Ovary (tissue), 7 donors: ENCODE measurements at regions not wholly inside any gene's neighbourhood (a gene's known extent, or its start where the extent isn't known, plus 50 kb on each side); places are given as distances from the start of the nearest gene placed in this dataset.

ENCODE experiments used
- DNase-seq, 5 donors: peaks; one replicate each; pipeline ENCODE4 v3.0.0-alpha.2; 2019 to 2020
- H3K27ac ChIP-seq, 2 donors: fragments of 200-600 bp; one replicate each; pipeline versions ENCODE4 v1.5.1 to v1.8.0; 2019 to 2022
- H3K27me3 ChIP-seq: fragments of 200-600 bp; one replicate; pipeline ENCODE4 v1.8.0; 2022
- H3K36me3 ChIP-seq: fragments of 200-600 bp; sonication (generic); one replicate; pipeline ENCODE4 v1.5.1; 2019
- H3K4me1 ChIP-seq: one replicate; pipeline ENCODE4 v1.8.1; 2013; ENCODE audit warnings: mild to moderate bottlenecking, moderate library complexity; ENCODE audit not compliant: insufficient read depth
- H3K4me3 ChIP-seq: fragments of 200-600 bp; sonication (generic); one replicate; pipeline ENCODE4 v1.5.1; 2017
- H3K9me3 ChIP-seq, 2 donors: fragments of 200-600 bp in 1 of 2; sonication (generic) in 1 of 2; one replicate each; pipeline versions ENCODE4 v1.5.1 to v1.8.1; 2013 to 2019; ENCODE audit warnings: mild to moderate bottlenecking in 1 of 2, moderate library complexity in 1 of 2
- EP300 ChIP-seq: sonication (generic); formaldehyde crosslinking; IDR thresholded peaks from one replicate; pipeline ENCODE4 v1.6.1; 2017; ENCODE audit warnings: antibody characterized with exemption
- POLR2A ChIP-seq: fragments of 450-650 bp; IDR thresholded peaks from one replicate; pipeline ENCODE4 v1.6.1; 2017; ENCODE audit warnings: antibody characterized with exemption, mild to moderate bottlenecking, moderate library complexity
- WGBS, 3 donors: extraction: QIAGEN DNeasy Blood & Tissue Kit in 1 of 3; methylation state at CpG; one replicate each; pipeline versions ENCODE4 v1.1.5 to v1.1.7; 2013 to 2017; 5-methylcytosine and 5-hydroxymethylcytosine counted together
- intact Hi-C, 4 donors: fragments of 100-400 bp; cut with DNase I; formaldehyde crosslinking; loops; one replicate each; pipeline versions ENCODE4 v1.11.0 to v1.15.1; 2022 to 2023
- TF ChIP-seq, protein P1 (sequence below), 3 donors: fragments of 450-650 bp in 2 of 3; fragments of 200-600 bp in 1 of 3; IDR thresholded peaks; one replicate each; pipeline versions ENCODE4 v1.5.1 to v1.8.0; 2016 to 2022; ENCODE audit warnings: antibody characterized with exemption in 3 of 3, mild to moderate bottlenecking in 1 of 3
- donor health status: DM: no; HTN: no; CAD: no; lungs with moderate emphysema.
- donor health status: DM: no; HTN: no; CAD: no.
- donor health status: Bipolar disorder and iron deficiency.
- donor health status: DM: no; HTN: no; CAD: no.
- donor health status: DM: yes; HTN: yes; CAD: no.

DNA sequence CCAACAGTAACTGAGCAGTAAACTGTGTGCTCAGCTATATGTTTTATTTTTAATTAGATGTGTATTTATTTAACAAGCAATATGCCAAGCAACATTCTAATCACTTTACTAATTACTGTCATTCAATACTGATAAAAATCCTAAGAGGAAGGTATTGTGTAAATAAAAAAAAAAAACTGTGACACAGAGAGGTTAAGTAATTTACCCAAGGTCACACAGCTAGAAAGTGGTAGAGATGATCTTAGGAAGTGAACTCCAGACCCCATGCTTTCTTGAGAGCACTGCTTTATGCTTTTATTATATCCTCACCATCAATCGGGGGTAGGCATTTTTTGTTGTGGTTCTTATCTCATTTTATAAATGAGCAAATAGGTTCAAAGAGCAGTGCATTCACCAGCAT lies 417.1 kb downstream of the RAB28 start:
- 92 to 93% (median 93%) methylated on average over 1 of the region's 1 CpG for WGBS, 3 donors
- TF ChIP-seq, protein P1, sequence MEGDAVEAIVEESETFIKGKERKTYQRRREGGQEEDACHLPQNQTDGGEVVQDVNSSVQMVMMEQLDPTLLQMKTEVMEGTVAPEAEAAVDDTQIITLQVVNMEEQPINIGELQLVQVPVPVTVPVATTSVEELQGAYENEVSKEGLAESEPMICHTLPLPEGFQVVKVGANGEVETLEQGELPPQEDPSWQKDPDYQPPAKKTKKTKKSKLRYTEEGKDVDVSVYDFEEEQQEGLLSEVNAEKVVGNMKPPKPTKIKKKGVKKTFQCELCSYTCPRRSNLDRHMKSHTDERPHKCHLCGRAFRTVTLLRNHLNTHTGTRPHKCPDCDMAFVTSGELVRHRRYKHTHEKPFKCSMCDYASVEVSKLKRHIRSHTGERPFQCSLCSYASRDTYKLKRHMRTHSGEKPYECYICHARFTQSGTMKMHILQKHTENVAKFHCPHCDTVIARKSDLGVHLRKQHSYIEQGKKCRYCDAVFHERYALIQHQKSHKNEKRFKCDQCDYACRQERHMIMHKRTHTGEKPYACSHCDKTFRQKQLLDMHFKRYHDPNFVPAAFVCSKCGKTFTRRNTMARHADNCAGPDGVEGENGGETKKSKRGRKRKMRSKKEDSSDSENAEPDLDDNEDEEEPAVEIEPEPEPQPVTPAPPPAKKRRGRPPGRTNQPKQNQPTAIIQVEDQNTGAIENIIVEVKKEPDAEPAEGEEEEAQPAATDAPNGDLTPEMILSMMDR (IDR thresholded peaks at IDR 0.05) = no peak
- TF ChIP-seq EP300 = no peak
- no peak for TF ChIP-seq POLR2A
- no peaks in the 10 kb centered on the region for H3K4me1 ChIP-seq
- no peaks in the 10 kb centered on the region for H3K36me3 ChIP-seq
- intact Hi-C loops = no loop called here
- no peak overlapping the region for H3K27ac ChIP-seq
- no peak for DNase-seq
- H3K9me3 ChIP-seq = no peaks in the 10 kb centered on the region
- H3K4me3 ChIP-seq = no peak overlapping the region
- H3K27me3 ChIP-seq = no peaks in the 10 kb centered on the region

DNA sequence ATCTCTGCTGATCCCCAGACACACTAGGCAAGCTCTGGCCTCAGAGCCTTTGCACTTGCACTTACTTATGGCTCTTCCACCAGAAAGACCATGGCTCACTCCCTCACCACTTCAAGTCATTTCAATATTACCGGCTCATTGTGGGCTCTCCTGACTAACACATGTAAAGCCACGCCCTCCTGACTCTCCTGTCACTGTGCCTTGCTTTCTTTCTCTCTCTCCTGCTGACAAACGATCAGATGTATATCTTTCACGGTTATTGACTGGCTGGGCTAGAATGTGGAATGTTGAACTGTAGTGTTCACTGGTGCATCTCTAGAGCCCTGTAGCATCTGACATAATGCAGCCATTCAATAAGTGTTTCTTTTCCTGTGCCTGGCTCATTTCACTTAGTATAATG lies 425.1 kb downstream of the RAB28 start:
- Histone ChIP-seq H3K4me1 (no peaks in the 10 kb centered on the region), H3K27ac (no peak overlapping the region), H3K9me3 (no peaks in the 10 kb centered on the region), H3K36me3 (no peaks in the 10 kb centered on the region), H3K27me3 (no peaks in the 10 kb centered on the region), H3K4me3 (no peak overlapping the region)
- WGBS, 3 donors = 52 to 67% (median 56%) methylated on average over 4 of the region's 4 CpGs
- intact Hi-C loops = no loop called here
- TF ChIP-seq, protein P1 (IDR thresholded peaks at IDR 0.05) = no peak
- TF ChIP-seq POLR2A (no peak), EP300 (no peak)
- no peak for DNase-seq

DNA sequence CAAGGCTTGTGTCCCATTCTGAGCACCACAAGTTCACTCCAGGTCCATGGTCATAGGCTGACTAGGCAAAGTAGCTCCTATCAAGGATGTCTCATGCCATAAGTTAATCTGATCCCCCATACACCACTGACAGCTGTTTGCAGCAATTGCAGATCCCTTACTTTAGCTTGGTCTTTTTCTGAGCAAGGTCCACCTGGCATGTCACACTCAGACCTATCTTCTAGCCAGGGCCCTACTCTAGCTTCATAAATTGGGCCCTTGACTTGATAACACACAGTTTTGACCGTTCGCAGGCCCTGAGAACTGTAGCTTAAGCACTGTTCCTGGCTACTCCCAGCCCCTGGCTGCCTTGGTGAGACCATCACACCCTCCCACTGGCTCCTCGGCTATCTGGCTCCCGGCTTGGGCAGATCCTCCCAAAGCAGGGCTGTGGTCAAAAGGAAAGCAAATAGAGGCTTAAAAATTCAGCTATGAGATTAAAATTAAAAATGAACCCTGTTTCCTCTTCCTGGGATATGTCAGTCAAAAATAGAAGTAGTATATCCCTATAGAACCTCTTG lies 427.4 kb downstream of the RAB28 start:
- no peaks in the 10 kb centered on the region for H3K27me3 ChIP-seq
- H3K27ac ChIP-seq = no peak overlapping the region
- DNase-seq = no peak
- TF ChIP-seq EP300 (no peak), POLR2A (no peak)
- TF ChIP-seq, protein P1 (IDR thresholded peaks at IDR 0.05) = no peak
- H3K9me3 ChIP-seq = no peaks in the 10 kb centered on the region
- H3K4me3 ChIP-seq = no peak overlapping the region
- H3K36me3 ChIP-seq = no peaks in the 10 kb centered on the region
- intact Hi-C loops = no loop called here
- WGBS, 3 donors = 49 to 62% (median 57%) methylated on average over 4 of the region's 4 CpGs
- no peaks in the 10 kb centered on the region for H3K4me1 ChIP-seq

DNA sequence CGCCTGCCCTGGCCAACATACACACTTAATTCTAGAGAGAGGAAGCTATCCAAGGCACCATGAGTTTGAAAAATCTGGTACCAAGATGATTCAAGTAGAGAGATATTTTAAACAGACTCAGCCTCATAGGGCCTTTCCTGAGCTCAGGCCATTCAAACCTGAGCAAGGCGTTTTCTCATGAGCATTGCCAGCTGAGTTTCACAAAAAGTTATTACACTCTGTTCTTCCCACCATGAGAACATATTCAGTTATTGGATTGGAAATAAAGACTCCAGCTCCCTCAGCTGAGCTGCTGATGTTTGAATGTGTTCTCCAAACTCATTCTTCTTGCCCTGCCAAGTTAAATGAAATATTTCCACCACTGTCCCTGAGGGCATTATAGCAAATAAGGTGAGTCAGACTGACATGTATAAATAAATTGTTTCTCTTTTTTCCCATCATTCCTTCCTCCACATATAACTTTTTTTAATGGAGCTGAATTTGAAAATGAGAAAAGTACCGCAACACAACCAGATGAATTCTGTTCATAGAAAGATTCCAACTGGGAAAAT lies 429.6 kb downstream of the RAB28 start:
- no peak for TF ChIP-seq EP300
- TF ChIP-seq, protein P1 (IDR thresholded peaks at IDR 0.05) = no peak
- intact Hi-C loops = no loop called here
- Histone ChIP-seq H3K27me3 (no peaks in the 10 kb centered on the region), H3K4me1 (no peaks in the 10 kb centered on the region), H3K27ac (no peak overlapping the region), H3K9me3 (no peaks in the 10 kb centered on the region), H3K4me3 (no peak overlapping the region), H3K36me3 (no peaks in the 10 kb centered on the region)
- 78 to 90% (median 85%) methylated on average over 3 of the region's 3 CpGs for WGBS, 3 donors
- no peak for DNase-seq
